ENCODE measurements at regions not wholly inside any gene's neighbourhood (a gene's known extent, or its start where the extent isn't known, plus 50 kb on each side); places are given as distances from the start of the nearest gene placed in this dataset.

- no peak overlapping the region for H3K27ac ChIP-seq
- no peak for TF ChIP-seq ZFX (IDR thresholded peaks at IDR 0.05)
- TF ChIP-seq, protein P1, sequence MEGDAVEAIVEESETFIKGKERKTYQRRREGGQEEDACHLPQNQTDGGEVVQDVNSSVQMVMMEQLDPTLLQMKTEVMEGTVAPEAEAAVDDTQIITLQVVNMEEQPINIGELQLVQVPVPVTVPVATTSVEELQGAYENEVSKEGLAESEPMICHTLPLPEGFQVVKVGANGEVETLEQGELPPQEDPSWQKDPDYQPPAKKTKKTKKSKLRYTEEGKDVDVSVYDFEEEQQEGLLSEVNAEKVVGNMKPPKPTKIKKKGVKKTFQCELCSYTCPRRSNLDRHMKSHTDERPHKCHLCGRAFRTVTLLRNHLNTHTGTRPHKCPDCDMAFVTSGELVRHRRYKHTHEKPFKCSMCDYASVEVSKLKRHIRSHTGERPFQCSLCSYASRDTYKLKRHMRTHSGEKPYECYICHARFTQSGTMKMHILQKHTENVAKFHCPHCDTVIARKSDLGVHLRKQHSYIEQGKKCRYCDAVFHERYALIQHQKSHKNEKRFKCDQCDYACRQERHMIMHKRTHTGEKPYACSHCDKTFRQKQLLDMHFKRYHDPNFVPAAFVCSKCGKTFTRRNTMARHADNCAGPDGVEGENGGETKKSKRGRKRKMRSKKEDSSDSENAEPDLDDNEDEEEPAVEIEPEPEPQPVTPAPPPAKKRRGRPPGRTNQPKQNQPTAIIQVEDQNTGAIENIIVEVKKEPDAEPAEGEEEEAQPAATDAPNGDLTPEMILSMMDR (conservative IDR thresholded peaks at IDR 0.05): no peak
Observed at GRCh38 chr12:81888961-81889360, 129.8 kb upstream of the PPFIA2 start.

GRCh38 chr12:81888106-81888740 is 129.1 kb upstream of the PPFIA2 start:
- TF ChIP-seq, protein P1 (conservative IDR thresholded peaks at IDR 0.05): no peak
- TF ChIP-seq ZFX (IDR thresholded peaks at IDR 0.05): no peak
- no peak overlapping the region for H3K27ac ChIP-seq

DNA sequence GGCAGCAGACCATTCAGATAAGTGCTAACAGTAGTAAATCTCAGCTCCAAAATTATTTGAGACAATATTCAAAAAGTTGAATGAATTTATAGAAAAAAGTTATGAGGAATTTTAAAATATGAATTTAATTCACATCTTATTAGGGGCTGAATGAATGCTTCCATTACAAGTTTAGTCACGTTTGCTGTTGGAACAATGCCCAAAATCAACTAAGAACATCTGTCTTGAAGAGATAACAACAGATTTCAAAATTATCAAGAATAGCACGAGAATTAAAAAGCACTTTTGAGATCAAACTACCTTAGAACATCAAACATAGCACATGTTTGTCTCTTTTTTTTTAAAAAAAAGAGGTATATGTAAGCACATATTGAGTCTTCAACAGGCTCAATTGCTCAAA is 115.4 kb upstream of the PPFIA2 start:
- no peak overlapping the region for H3K27ac ChIP-seq

GRCh38 chr12:81874166-81874565 is 115.0 kb upstream of the PPFIA2 start:
- no peak overlapping the region for H3K27ac ChIP-seq
- TF ChIP-seq, protein P1 (conservative IDR thresholded peaks at IDR 0.05): no peak
- no peak for TF ChIP-seq ZFX (IDR thresholded peaks at IDR 0.05)

More for the DNA sequence above, 115.4 kb upstream of the PPFIA2 start:
- TF ChIP-seq, protein P1 (conservative IDR thresholded peaks at IDR 0.05): no peak
- no peak for TF ChIP-seq ZFX (IDR thresholded peaks at IDR 0.05)

GRCh38 chr12:81872400-81872799 is 113.2 kb upstream of the PPFIA2 start:
- no peak overlapping the region for H3K27ac ChIP-seq
- no peak for TF ChIP-seq ZFX (IDR thresholded peaks at IDR 0.05)
- TF ChIP-seq, protein P1 (conservative IDR thresholded peaks at IDR 0.05): no peak

DNA sequence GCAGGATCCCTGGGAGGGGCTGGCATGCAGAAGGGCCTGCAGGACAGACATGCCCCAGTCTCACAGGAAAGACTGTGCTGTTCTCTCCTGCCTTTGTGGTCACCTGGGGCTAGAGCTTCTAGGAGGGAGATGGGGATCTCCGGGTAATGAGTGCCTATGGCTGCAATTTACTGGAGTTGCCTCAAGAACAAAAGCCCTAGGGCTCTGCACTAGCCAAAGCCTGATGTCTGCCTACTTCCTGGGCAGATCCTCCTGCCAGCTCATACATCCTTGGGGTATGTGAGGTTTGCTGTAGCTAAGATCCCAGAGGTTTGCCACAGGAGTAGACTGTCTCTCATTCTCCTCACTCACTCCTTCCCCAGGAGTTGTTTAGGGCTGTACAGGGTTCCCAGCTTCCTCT is 106.9 kb upstream of the PPFIA2 start:
- no peak for TF ChIP-seq ZFX (IDR thresholded peaks at IDR 0.05)
- TF ChIP-seq, protein P1 (conservative IDR thresholded peaks at IDR 0.05): no peak

GRCh38 chr12:81863406-81863805 is 104.3 kb upstream of the PPFIA2 start:
- no peak for TF ChIP-seq ZFX (IDR thresholded peaks at IDR 0.05)
- TF ChIP-seq, protein P1 (conservative IDR thresholded peaks at IDR 0.05): no peak
- H3K27ac ChIP-seq: no peak overlapping the region

More for the DNA sequence above, 106.9 kb upstream of the PPFIA2 start:
- H3K27ac ChIP-seq: no peak overlapping the region

Data from C4-2B (cell line).